Stimulated activated CD8-positive, alpha-beta memory T cell treated with anti-CD3 and anti-CD28 coated beads, Interleukin-2, amount 100 ng/mL, for 48 hours (primary cell): ENCODE measurements at regions not wholly inside any gene's neighbourhood (a gene's known extent, or its start where the extent isn't known, plus 50 kb on each side); places are given as distances from the start of the nearest gene placed in this dataset.
"Not testable (repeated sequence)": the region's sequence is repeated elsewhere in the genome, so short reads cannot be mapped to it uniquely, and the experiment has no call there.

Experiments
- DNase-seq, 2 donors: peaks; one replicate each; pipeline ENCODE4 v3.0.0-alpha.2; 2020; ENCODE audit warnings: low read depth in 2 of 2

DNA sequence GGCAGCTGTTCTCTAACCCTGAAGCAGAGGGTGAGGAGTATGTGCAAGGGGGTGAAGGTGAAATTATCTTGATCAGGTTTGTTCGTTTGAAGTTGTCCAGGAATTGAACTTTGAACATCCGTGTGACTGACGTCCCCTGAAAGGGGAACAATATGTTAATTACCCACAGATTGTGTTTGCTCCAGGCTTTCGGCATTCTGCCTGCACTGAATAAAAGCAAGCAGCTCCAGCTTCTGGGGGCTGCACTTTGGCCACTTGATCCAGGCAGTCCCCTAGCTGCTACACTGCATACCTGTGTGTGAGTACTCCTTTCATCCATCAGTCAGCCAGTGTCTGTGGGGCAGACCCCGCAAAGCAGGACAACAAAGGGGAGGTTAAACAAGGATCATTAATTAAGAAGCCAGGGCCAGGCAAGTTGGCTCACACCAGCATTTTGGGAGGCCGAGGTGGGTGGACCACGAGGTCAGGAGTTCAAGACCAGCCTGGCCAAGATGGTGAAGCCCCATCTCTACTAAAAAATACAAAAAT is 104.8 kb upstream of the BTN3A2 start:
- DNase-seq = no peak

GRCh38 chr6:26260725-26261490 is 104.1 kb upstream of the BTN3A2 start:
- no peak for DNase-seq

- no peak for DNase-seq
Observed at GRCh38 chr6:26264547-26264946, 100.5 kb upstream of the BTN3A2 start.

DNA sequence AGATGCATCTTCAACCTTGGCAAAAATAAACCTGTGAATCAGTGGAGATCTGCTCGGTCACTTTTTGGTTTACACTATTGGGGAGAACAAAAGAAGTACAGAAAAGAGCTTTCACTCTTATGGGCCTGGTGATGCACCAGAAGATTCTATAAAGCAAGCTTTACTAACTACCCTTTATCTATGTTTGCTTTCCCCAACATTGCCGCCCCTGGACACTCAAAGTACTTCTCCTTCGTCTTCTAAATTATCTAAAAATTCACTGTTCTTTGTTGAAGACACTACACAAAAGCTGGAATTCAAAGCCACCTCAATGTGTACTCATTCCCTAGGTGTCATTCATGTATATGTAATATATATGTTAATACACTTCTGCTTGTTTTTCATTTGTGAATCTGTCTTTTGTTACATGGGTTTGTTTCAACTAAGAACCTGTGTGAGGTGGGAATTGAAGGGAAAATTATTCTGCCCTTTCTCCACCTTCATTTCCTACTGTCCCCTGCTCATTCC is 97.9 kb upstream of the BTN3A2 start:
- no peak for DNase-seq

- DNase-seq = no peak
Observed at GRCh38 chr6:26268659-26269402, 96.2 kb upstream of the BTN3A2 start.

DNA sequence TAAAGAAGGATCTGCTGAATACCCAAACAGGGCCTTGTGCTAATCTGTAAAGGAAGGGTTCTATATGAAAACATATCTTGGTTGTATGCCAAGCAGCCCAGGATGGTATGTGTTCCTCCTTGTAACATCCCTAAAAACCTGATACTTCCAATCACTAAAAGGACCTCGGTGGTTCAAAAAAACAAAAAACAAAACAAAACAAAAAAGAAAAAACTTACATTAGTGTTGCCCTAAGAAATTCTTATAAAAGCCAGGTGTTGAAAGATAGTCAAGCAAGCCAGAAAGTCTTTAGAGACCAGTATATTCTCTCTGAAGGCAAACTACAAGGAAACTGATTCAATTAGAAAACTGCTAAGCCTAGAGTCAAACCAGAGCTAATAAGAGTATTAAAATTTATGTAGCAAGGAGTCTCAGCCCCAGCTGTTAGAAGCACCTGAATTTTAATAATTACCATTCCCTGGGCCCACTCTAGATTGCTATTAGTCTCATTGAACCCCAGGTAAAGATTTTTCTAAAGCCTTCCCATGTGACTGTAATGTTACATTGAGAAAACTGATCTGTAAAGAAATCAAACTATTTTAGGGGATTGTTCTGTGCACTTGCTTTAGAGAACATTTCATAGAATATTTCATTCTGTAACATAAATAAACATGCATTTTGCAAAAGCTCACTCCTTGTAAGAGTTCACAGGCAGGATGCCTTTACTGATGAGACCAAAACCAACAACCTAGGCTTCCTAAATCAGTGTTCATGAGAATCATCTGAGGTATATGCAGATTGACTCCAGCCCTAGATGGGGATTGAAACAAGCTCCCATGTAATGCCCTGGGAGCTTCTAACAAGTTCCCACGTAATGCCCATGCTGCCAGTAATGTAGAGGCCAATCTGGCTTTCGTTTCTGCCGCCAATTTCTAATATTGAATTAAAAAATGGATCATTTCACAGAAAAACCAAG is 95.2 kb upstream of the BTN3A2 start:
- no peak for DNase-seq

- no peak for DNase-seq
Observed at GRCh38 chr6:26270486-26270861, 94.5 kb upstream of the BTN3A2 start.

- DNase-seq = peak; percentile 52 to 55
Observed at GRCh38 chr6:26270903-26271667, 93.9 kb upstream of the BTN3A2 start.

GRCh38 chr6:26271668-26272024 is 93.4 kb upstream of the BTN3A2 start:
- DNase-seq = no peak

GRCh38 chr6:26272171-26272637 is 92.8 kb upstream of the BTN3A2 start:
- peak in 1 of 2 donors; percentile 41 for DNase-seq

GRCh38 chr6:26273673-26274588 is 91.1 kb upstream of the BTN3A2 start:
- no peak for DNase-seq

DNA sequence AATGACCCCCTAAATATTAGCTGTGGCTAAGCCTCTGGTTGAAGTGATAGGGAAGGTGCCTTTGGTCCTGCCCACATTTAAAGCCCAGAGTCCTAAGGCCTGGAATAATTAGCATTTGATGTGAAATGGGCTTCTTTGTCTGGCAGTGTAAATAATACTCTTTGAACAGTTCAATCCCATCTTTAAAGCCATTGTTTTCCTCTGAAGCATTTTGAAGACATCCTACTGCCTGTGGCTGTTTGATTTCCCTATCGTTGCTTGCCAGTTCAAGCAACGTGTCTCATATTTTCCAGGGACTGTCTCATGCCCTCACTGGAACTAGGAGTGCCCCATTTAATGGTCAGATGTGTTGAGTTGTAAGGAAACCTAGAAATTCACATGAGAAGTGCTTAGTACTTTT is 89.3 kb upstream of the BTN3A2 start:
- no peak for DNase-seq

DNA sequence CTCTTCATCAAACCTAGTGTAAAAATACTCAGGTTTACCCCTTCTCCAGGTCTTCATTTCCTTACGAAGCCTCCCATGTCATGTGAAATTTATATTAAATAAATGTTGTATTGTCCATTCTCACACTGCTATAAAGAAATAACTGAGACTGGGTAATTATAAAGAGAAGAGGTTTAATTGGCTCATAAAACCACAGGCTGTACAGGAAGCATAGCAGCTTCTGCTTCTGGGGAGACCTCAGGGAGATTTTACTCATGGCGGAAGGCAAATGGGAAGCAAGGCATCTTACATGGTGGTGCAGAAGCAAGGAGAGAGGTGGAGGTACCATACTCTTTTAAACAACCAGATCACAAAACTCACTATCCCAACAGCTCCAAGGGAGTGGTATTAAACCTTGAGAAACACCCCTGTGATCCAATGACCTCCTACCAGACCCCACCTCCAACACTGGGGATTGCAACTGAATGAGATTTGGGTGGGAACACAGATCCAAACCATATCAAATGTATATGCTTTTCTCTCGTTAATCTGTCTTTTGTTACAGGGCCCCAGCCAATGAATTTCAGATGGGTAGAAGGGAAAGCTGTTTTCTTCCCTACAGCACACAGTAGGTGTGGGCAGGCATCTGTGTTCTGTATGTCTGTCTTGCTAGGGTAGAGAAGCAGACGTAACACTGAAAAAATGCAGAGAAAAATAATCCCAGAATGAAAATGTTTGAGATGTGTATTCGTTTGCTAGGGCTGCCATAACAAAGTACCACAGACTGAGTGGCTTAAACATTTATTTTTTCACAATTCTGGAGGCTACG is 88.0 kb upstream of the BTN3A2 start:
- no peak for DNase-seq

DNA sequence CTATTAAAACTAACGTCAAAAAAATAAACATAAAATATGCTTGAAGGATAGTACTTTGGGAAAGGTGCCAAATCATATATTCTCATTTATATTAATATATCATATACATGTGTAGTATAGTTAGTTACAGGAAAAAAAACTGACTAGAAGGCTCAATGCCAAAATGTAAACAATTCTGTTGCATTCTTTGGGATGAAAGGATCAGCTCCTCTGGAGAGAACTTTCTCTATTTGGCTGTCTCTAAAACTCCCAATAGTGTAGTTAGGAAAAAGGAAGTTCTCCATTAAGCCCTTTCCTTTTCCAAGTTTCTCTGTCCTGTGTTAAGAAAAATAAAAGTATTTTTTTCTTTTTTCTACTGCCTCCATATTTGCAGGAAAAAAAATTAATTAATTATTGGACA is 86.5 kb upstream of the BTN3A2 start:
- no peak for DNase-seq

GRCh38 chr6:26279371-26279770 is 85.6 kb upstream of the BTN3A2 start:
- DNase-seq = not testable (repeated sequence)

GRCh38 chr6:26280407-26280806 is 84.6 kb upstream of the BTN3A2 start:
- DNase-seq = no peak

DNA sequence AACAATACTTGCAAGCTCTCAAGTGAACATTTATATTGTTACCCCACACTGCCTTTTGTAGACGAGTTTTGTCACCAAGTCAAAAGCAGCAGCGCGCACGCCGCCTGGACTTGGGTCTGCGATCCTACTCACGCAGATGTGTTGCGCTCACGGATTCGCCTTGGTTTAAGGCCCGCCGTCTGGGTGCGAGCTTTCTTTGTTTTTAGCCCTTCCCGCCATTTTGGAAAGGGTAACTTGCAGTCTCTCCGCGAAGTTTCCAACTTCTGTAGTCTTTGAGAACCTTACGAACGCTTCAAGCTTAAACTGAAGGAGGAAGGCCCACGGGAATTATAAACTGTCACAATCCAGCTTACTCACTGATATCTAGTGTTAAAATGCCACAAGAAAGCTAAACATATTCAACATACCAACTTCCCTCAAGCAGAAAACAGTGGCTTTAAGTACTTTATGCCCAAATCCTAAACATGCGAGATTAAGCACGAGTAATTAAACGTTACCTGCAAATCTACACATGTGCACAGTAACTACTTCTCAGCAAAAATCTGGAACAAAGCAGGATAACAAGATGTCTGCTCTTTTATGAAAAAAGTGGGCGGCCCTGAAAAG is 80.4 kb upstream of the BTN3A2 start:
- DNase-seq = peak in 1 of 2 donors; percentile 41
